CD8-positive, alpha-beta memory T cell (primary cell): ENCODE measurements at regions not wholly inside any gene's neighbourhood (a gene's known extent, or its start where the extent isn't known, plus 50 kb on each side); places are given as distances from the start of the nearest gene placed in this dataset.
A peak's percentile ranks its signal among the peaks of the same experiment; 100 is the strongest.

ENCODE experiments used
- CTCF ChIA-PET: fragments of 350-600 bp; sonication (Branson Sonifier 250); formaldehyde crosslinking; loops from one replicate; lab custom pipeline; 2021; ENCODE audit warnings: antibody characterized with exemption; lab: Charles Lee
- POLR2A ChIA-PET: fragments of 350-600 bp; sonication (Branson Sonifier 250); formaldehyde crosslinking; loops from one replicate; lab custom pipeline; 2021; ENCODE audit warnings: antibody characterized with exemption; lab: Charles Lee
- DNase-seq, 5 donors: peaks; one replicate each; pipeline versions ENCODE4 v3.0.0 to v3.0.0-alpha.2; 2020 to 2022; ENCODE audit warnings: mixed read lengths in 1 of 5
- H3K27ac ChIP-seq: one replicate; pipeline ENCODE4 v1.7.0; 2013; ENCODE audit warnings: low read depth, mild to moderate bottlenecking, low read length, moderate library complexity
- H3K27me3 ChIP-seq: 2 replicates; pipeline ENCODE4 v1.7.0; 2013; ENCODE audit warnings: low read length, mild to moderate bottlenecking; ENCODE audit not compliant: insufficient read depth, poor library complexity, severe bottlenecking
- H3K36me3 ChIP-seq: 2 replicates; pipeline ENCODE4 v1.7.0; 2013; ENCODE audit warnings: mild to moderate bottlenecking, low read length, moderate library complexity; ENCODE audit not compliant: insufficient read depth
- H3K4me1 ChIP-seq: 2 replicates; pipeline ENCODE4 v1.7.0; 2013; ENCODE audit warnings: mild to moderate bottlenecking, low read length, moderate library complexity; ENCODE audit not compliant: insufficient read depth
- H3K4me3 ChIP-seq: 2 replicates; pipeline ENCODE4 v1.7.0; 2013; ENCODE audit warnings: mild to moderate bottlenecking, low read length
- H3K9me3 ChIP-seq: 2 replicates; pipeline ENCODE4 v1.7.0; 2013; ENCODE audit warnings: mild to moderate bottlenecking, low read length
- H3K27ac Mint-ChIP-seq, 8 donors: one replicate each; pipeline ENCODE4 v1.8.0; 2020 to 2021; ENCODE audit warnings: mixed read lengths in 8 of 8, mild to moderate bottlenecking in 6 of 8, inconsistent platforms in 3 of 8, moderate library complexity in 3 of 8
- H3K27me3 Mint-ChIP-seq, 2 donors: one replicate each; pipeline ENCODE4 v1.8.0; 2020 to 2021; ENCODE audit warnings: mixed read lengths in 2 of 2, mild to moderate bottlenecking in 1 of 2, moderate library complexity in 1 of 2
- H3K36me3 Mint-ChIP-seq, 3 donors: one replicate each; pipeline ENCODE4 v1.8.0; 2020 to 2021; ENCODE audit warnings: mixed read lengths in 3 of 3, inconsistent platforms in 1 of 3, mild to moderate bottlenecking in 1 of 3
- H3K4me1 Mint-ChIP-seq, 3 donors: one replicate each; pipeline ENCODE4 v1.8.0; 2020 to 2021; ENCODE audit warnings: mixed read lengths in 3 of 3, inconsistent platforms in 1 of 3, mild to moderate bottlenecking in 1 of 3
- H3K4me3 Mint-ChIP-seq, 7 donors: one replicate each; pipeline ENCODE4 v1.8.0; 2020 to 2021; ENCODE audit warnings: mixed read lengths in 7 of 7, mild to moderate bottlenecking in 6 of 7, moderate library complexity in 4 of 7, inconsistent platforms in 2 of 7
- H3K9me3 Mint-ChIP-seq, 5 donors: one replicate each; pipeline ENCODE4 v1.8.0; 2020 to 2022; ENCODE audit warnings: mixed read lengths in 5 of 5, mild to moderate bottlenecking in 3 of 5, moderate library complexity in 2 of 5, inconsistent platforms in 1 of 5

DNA sequence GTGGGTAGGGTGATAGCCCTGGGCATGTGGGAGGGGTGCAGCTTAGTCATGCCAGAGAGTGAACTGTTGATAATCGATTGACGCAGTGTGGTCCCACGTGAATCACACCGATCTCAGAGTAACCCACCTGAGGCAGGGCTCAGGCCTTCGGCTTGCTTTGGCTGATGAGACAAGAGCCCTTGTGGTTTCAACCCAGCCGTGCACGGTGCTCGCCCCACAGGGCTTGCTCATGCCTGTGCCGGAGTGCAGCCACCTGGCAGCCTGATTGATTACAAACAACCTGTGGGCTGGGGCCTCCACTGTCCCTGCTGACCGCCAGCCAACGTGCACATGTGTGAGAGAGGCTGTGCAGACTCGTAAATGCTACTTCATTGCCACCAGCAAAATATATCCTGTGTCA is 144.9 kb upstream of the ADARB2 start:
- POLR2A ChIA-PET: no interaction called here
- no peaks in the 10 kb centered on the region for H3K27me3 ChIP-seq
- no peaks in the 10 kb centered on the region for H3K4me1 ChIP-seq
- no peak overlapping the region for H3K4me3 Mint-ChIP-seq
- H3K27ac ChIP-seq: no peak overlapping the region
- no peaks in the 10 kb centered on the region for H3K4me1 Mint-ChIP-seq
- H3K9me3 ChIP-seq: no peaks in the 10 kb centered on the region
- peaks cover 0 to 15% (median 7%) of the 10 kb centered on the region in 5 donors for H3K9me3 Mint-ChIP-seq
- H3K27ac Mint-ChIP-seq: no peak overlapping the region
- CTCF ChIA-PET: no interaction called here
- no peaks in the 10 kb centered on the region for H3K36me3 Mint-ChIP-seq
- peaks cover 4 to 6% of the 10 kb centered on the region in 2 donors for H3K27me3 Mint-ChIP-seq
- H3K4me3 ChIP-seq: no peak overlapping the region
- H3K36me3 ChIP-seq: no peaks in the 10 kb centered on the region
- no peak for DNase-seq

- no peak overlapping the region for H3K27ac ChIP-seq
- H3K27me3 ChIP-seq: no peaks in the 10 kb centered on the region
- no peaks in the 10 kb centered on the region for H3K4me1 ChIP-seq
- DNase-seq: no peak
- H3K9me3 ChIP-seq: no peaks in the 10 kb centered on the region
- no peak overlapping the region for H3K4me3 ChIP-seq
- Mint-ChIP-seq H3K27me3 (peaks cover 4 to 6% of the 10 kb centered on the region in 2 donors), H3K27ac (no peak overlapping the region), H3K4me3 (no peak overlapping the region), H3K9me3 (peaks cover 0 to 12% (median 7%) of the 10 kb centered on the region in 5 donors), H3K36me3 (no peaks in the 10 kb centered on the region), H3K4me1 (no peaks in the 10 kb centered on the region)
- POLR2A ChIA-PET: no interaction called here
- no peaks in the 10 kb centered on the region for H3K36me3 ChIP-seq
- CTCF ChIA-PET: no interaction called here
Observed at GRCh38 chr10:1881636-1882035, 144.3 kb upstream of the ADARB2 start.

- H3K36me3 Mint-ChIP-seq: no peaks in the 10 kb centered on the region
- no peak overlapping the region for H3K4me3 Mint-ChIP-seq
- no peaks in the 10 kb centered on the region for H3K4me1 Mint-ChIP-seq
- Histone ChIP-seq H3K27me3 (no peaks in the 10 kb centered on the region), H3K36me3 (no peaks in the 10 kb centered on the region), H3K27ac (no peak overlapping the region), H3K9me3 (no peaks in the 10 kb centered on the region), H3K4me3 (no peak overlapping the region), H3K4me1 (no peaks in the 10 kb centered on the region)
- peaks cover 9 to 16% of the 10 kb centered on the region in 2 donors for H3K27me3 Mint-ChIP-seq
- ChIA-PET CTCF (no interaction called here), POLR2A (no interaction called here)
- H3K9me3 Mint-ChIP-seq: peaks cover 0 to 9% (median 0%) of the 10 kb centered on the region in 5 donors
- no peak for DNase-seq
- no peak overlapping the region for H3K27ac Mint-ChIP-seq
Observed at GRCh38 chr10:1874533-1874932, 137.2 kb upstream of the ADARB2 start.

- H3K27me3 ChIP-seq: no peaks in the 10 kb centered on the region
- CTCF ChIA-PET: no interaction called here
- H3K27me3 Mint-ChIP-seq: peaks cover 9 to 16% of the 10 kb centered on the region in 2 donors
Observed at GRCh38 chr10:1873661-1874315, 136.5 kb upstream of the ADARB2 start.

DNA sequence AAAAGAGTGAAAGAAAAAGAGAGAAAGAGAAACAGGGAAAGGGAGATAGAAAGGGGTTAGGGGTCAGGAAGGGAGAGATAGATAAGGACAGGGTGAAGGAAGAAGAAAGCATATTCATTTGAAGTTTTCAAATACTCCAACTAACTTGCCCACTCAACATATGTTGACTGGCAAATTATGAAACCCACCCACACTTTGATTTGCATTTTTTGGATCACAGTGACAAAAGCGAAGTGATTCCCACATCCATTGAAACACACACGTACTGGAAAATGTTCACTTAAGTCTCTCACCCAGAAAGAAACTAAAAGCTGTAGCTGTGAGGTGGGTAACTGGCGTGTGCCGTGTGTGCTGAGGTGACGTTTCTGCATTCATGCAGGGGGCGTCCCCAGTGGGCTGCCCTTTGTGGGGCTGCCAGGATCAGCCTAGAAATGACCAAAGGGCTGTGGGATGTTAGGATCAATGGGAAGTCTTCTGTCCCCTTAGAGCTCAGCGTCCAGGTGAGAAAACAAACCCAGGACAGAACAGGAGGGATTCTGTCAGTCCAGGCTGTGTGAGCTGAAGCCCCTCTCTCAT is 134.9 kb upstream of the ADARB2 start:
- no peaks in the 10 kb centered on the region for H3K27me3 ChIP-seq
- Mint-ChIP-seq H3K36me3 (no peaks in the 10 kb centered on the region), H3K4me3 (no peak overlapping the region), H3K27me3 (peaks cover 5 to 16% of the 10 kb centered on the region in 2 donors), H3K9me3 (peaks cover 0 to 9% (median 0%) of the 10 kb centered on the region in 5 donors), H3K4me1 (no peaks in the 10 kb centered on the region), H3K27ac (peak overlapping the region in 1 of 8 donors; percentile 74)
- no peaks in the 10 kb centered on the region for H3K4me1 ChIP-seq
- no peaks in the 10 kb centered on the region for H3K36me3 ChIP-seq
- H3K4me3 ChIP-seq: no peak overlapping the region
- DNase-seq: no peak
- H3K9me3 ChIP-seq: no peaks in the 10 kb centered on the region
- POLR2A ChIA-PET: no interaction called here
- no peak overlapping the region for H3K27ac ChIP-seq
- CTCF ChIA-PET: no interaction called here

More at GRCh38 chr10:1873661-1874315, 136.5 kb upstream of the ADARB2 start:
- Histone ChIP-seq H3K27ac (no peak overlapping the region), H3K9me3 (no peaks in the 10 kb centered on the region), H3K36me3 (no peaks in the 10 kb centered on the region), H3K4me3 (no peak overlapping the region), H3K4me1 (no peaks in the 10 kb centered on the region)
- Mint-ChIP-seq H3K27ac (no peak overlapping the region), H3K4me3 (no peak overlapping the region), H3K9me3 (peaks cover 0 to 9% (median 0%) of the 10 kb centered on the region in 5 donors), H3K4me1 (no peaks in the 10 kb centered on the region), H3K36me3 (no peaks in the 10 kb centered on the region)
- POLR2A ChIA-PET: no interaction called here
- no peak for DNase-seq

DNA sequence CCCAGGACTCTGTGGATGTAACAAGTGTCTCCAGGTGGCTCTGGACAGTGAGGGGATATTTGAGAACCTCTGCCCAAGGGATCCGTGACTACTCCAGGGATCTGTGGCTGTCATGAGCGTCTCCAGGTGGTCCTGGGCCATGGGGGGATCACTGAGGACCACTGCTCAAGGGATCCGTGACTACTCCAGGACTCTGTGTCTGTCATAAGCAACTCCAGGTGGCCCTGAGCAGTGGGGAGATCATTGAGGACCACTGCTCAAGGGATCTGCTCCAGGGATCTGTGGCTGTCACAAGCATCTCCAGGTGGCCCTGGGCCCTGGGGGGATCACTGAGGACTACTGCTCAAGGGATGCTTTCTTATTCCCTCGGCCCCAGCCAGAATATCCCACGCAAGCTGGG is 133.2 kb upstream of the ADARB2 start:
- DNase-seq: no peak
- no peaks in the 10 kb centered on the region for H3K36me3 Mint-ChIP-seq
- peaks cover 0 to 3% (median 0%) of the 10 kb centered on the region in 5 donors for H3K9me3 Mint-ChIP-seq
- no peak overlapping the region for H3K4me3 Mint-ChIP-seq
- no peaks in the 10 kb centered on the region for H3K4me1 Mint-ChIP-seq
- no peaks in the 10 kb centered on the region for H3K9me3 ChIP-seq
- no peak overlapping the region for H3K27ac Mint-ChIP-seq
- no peaks in the 10 kb centered on the region for H3K4me1 ChIP-seq
- H3K27ac ChIP-seq: no peak overlapping the region
- ChIA-PET POLR2A (no interaction called here), CTCF (no interaction called here)
- no peaks in the 10 kb centered on the region for H3K36me3 ChIP-seq
- peaks cover 5 to 16% of the 10 kb centered on the region in 2 donors for H3K27me3 Mint-ChIP-seq
- H3K4me3 ChIP-seq: no peak overlapping the region
- H3K27me3 ChIP-seq: no peaks in the 10 kb centered on the region

DNA sequence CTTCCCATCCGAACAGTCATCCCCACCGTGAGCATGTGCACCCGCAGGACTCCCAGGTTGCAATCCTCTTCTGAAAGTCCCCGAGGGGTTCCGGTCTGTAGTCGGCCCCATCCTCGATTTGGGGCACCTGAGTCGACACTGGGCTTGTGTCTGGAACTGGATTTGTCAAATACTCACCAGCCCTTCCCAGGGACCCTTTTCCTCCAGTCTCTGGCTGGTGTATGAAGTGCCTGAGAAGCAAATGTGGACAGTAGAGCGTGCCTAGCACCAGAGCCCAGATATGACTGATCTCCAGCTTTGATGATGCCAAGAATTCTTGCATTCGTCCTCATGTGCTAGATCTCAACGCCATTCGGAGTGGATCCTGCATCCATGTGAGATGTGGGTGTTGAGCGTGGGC is 132.5 kb upstream of the ADARB2 start:
- H3K27ac Mint-ChIP-seq: no peak overlapping the region
- no peaks in the 10 kb centered on the region for H3K4me1 Mint-ChIP-seq
- no peaks in the 10 kb centered on the region for H3K27me3 ChIP-seq
- H3K36me3 Mint-ChIP-seq: no peaks in the 10 kb centered on the region
- ChIA-PET CTCF (no interaction called here), POLR2A (no interaction called here)
- no peak overlapping the region for H3K4me3 ChIP-seq
- no peak overlapping the region for H3K4me3 Mint-ChIP-seq
- no peak for DNase-seq
- H3K27me3 Mint-ChIP-seq: peaks cover 5 to 14% of the 10 kb centered on the region in 2 donors
- no peaks in the 10 kb centered on the region for H3K36me3 ChIP-seq
- peaks cover 0 to 2% (median 0%) of the 10 kb centered on the region in 5 donors for H3K9me3 Mint-ChIP-seq
- H3K27ac ChIP-seq: no peak overlapping the region
- no peaks in the 10 kb centered on the region for H3K9me3 ChIP-seq
- H3K4me1 ChIP-seq: no peaks in the 10 kb centered on the region

DNA sequence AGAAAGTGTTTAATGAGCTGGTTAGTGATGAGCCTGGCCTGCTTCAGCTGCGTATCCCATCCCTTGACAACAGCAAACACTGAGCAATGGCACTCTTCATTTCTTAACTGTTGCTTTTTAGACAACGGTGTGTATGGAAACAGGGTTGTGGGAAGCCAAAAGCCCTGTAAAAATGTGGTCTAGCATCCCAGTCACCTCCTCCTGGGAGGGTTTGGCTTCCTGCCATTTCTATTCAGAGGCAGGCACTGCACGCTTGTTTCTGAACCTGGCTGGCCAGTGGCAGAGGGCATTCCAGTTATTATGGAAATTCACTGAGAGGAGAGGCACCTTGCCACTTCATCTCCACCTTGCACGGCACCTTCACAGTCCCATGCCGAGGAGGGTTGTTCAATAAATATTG is 123.0 kb upstream of the ADARB2 start:
- POLR2A ChIA-PET: no interaction called here
- H3K4me1 ChIP-seq: no peaks in the 10 kb centered on the region
- Mint-ChIP-seq H3K4me3 (no peak overlapping the region), H3K9me3 (peaks cover 0 to 7% (median 6%) of the 10 kb centered on the region in 5 donors), H3K36me3 (no peaks in the 10 kb centered on the region), H3K27ac (no peak overlapping the region), H3K4me1 (no peaks in the 10 kb centered on the region), H3K27me3 (no peaks in the 10 kb centered on the region)
- CTCF ChIA-PET: no interaction called here
- H3K4me3 ChIP-seq: no peak overlapping the region
- no peak overlapping the region for H3K27ac ChIP-seq
- H3K36me3 ChIP-seq: no peaks in the 10 kb centered on the region
- DNase-seq: no peak
- no peaks in the 10 kb centered on the region for H3K9me3 ChIP-seq
- no peaks in the 10 kb centered on the region for H3K27me3 ChIP-seq
